HepG2 (cell line): ENCODE measurements at regions not wholly inside any gene's neighbourhood (a gene's known extent, or its start where the extent isn't known, plus 50 kb on each side); places are given as distances from the start of the nearest gene placed in this dataset.

ENCODE experiments used
- AFF4 ChIP-seq: sonication (generic); formaldehyde crosslinking; IDR thresholded peaks from 2 replicates; pipeline ENCODE4 v1.4.0; 2020; ENCODE audit warnings: missing genetic modification reagents
- ELF4 ChIP-seq: sonication (generic); formaldehyde crosslinking; IDR thresholded peaks from 2 replicates; pipeline ENCODE4 v1.5.0; 2020; ENCODE audit warnings: missing genetic modification reagents, mild to moderate bottlenecking, moderate library complexity, borderline replicate concordance
- GATAD2A ChIP-seq: IDR thresholded peaks from 2 replicates; pipeline ENCODE4 v1.6.1; 2016
- GTF3A ChIP-seq: sonication (generic); formaldehyde crosslinking; conservative IDR thresholded peaks from 2 replicates; pipeline ENCODE4 v1.4.0; 2020; ENCODE audit warnings: mild to moderate bottlenecking, missing genetic modification reagents
- HDAC2 ChIP-seq: sonication (generic); formaldehyde crosslinking; IDR thresholded peaks from 2 replicates; pipeline ENCODE4 v1.4.0; 2020; ENCODE audit warnings: missing genetic modification reagents
- IRF2 ChIP-seq: IDR thresholded peaks from 2 replicates; pipeline ENCODE4 v1.6.1; 2018; ENCODE audit warnings: missing genetic modification reagents, missing compliant biosample characterization
- MAZ ChIP-seq, 2 experiments: sonication (generic) in 1 of 2; formaldehyde crosslinking in 1 of 2; IDR thresholded peaks; 2 replicates each; pipeline versions ENCODE4 v1.5.0 to v1.6.1; 2012 to 2020; ENCODE audit warnings: low read depth in 2 of 2, mild to moderate bottlenecking in 2 of 2, borderline replicate concordance in 1 of 2, improper control_type of control experiment in 1 of 2, low read length in 1 of 2, missing genetic modification reagents in 1 of 2, moderate library complexity in 1 of 2
- MLX ChIP-seq: IDR thresholded peaks from 2 replicates; pipeline ENCODE4 v1.6.1; 2016
- MTF1 ChIP-seq: sonication (generic); formaldehyde crosslinking; IDR thresholded peaks from 2 replicates; pipeline ENCODE4 v1.5.0; 2020; ENCODE audit warnings: missing genetic modification reagents
- NR0B2 ChIP-seq: sonication (generic); formaldehyde crosslinking; IDR thresholded peaks from 2 replicates; pipeline ENCODE4 v1.4.0; 2020; ENCODE audit warnings: mild to moderate bottlenecking, missing genetic modification reagents
- PHF20 ChIP-seq: sonication (generic); formaldehyde crosslinking; IDR thresholded peaks from 2 replicates; pipeline ENCODE4 v1.5.0; 2020; ENCODE audit warnings: mild to moderate bottlenecking, missing genetic modification reagents
- RARG ChIP-seq: sonication (generic); formaldehyde crosslinking; IDR thresholded peaks from 2 replicates; pipeline ENCODE4 v1.4.0; 2020; ENCODE audit warnings: low read depth, mild to moderate bottlenecking, missing genetic modification reagents
- SP5 ChIP-seq: IDR thresholded peaks from 2 replicates; pipeline ENCODE4 v1.6.1; 2016; ENCODE audit warnings: low read depth, borderline replicate concordance
- TEAD2 ChIP-seq: sonication (generic); formaldehyde crosslinking; IDR thresholded peaks from 2 replicates; pipeline ENCODE4 v1.9.0; 2021; ENCODE audit warnings: missing genetic modification reagents
- ZNF275 ChIP-seq: sonication (generic); formaldehyde crosslinking; IDR thresholded peaks from 2 replicates; pipeline ENCODE4 v1.8.0; 2022; ENCODE audit warnings: missing genetic modification reagents, mild to moderate bottlenecking, inconsistent platforms, borderline replicate concordance
- ZNF432 ChIP-seq: sonication (generic); formaldehyde crosslinking; IDR thresholded peaks from 2 replicates; pipeline ENCODE4 v1.5.0; 2020; ENCODE audit warnings: missing genetic modification reagents, mild to moderate bottlenecking, borderline replicate concordance
- ZNF552 ChIP-seq: sonication (generic); formaldehyde crosslinking; IDR thresholded peaks from 2 replicates; pipeline ENCODE4 v1.9.0; 2022; ENCODE audit warnings: missing genetic modification reagents, mild to moderate bottlenecking, borderline replicate concordance
- ZNF569 ChIP-seq: sonication (generic); formaldehyde crosslinking; IDR thresholded peaks from 2 replicates; pipeline ENCODE4 v1.5.0; 2020; ENCODE audit warnings: mild to moderate bottlenecking, missing genetic modification reagents, moderate library complexity, borderline replicate concordance
- ZNF672 ChIP-seq: sonication (generic); formaldehyde crosslinking; IDR thresholded peaks from 2 replicates; pipeline ENCODE4 v1.8.1; 2022; ENCODE audit warnings: missing genetic modification reagents
- ZSCAN21 ChIP-seq: sonication (generic); formaldehyde crosslinking; IDR thresholded peaks from 2 replicates; pipeline ENCODE4 v1.8.0; 2022; ENCODE audit warnings: mild to moderate bottlenecking, missing genetic modification reagents, moderate library complexity, borderline replicate concordance
- TF ChIP-seq, protein P1 (sequence below): sonication (generic); formaldehyde crosslinking; IDR thresholded peaks from 2 replicates; pipeline ENCODE4 v1.8.1; 2023; ENCODE audit warnings: mild to moderate bottlenecking, missing genetic modification reagents

GRCh38 chr3:194069421-194070219 is 66.3 kb upstream of the HES1 start (continued):
- TF ChIP-seq IRF2 (CRISPR knock-in tag) (no peak), SP5 (CRISPR knock-in tag) (peak; percentile 28; the same call in 1 of the 2 replicates), ZNF672 (CRISPR knock-in tag) (no peak), ZSCAN21 (CRISPR knock-in tag) (no peak), MLX (CRISPR knock-in tag) (no peak), GTF3A (no peak), MAZ (IDR thresholded peaks at IDR 0.05; ENCODE audit: borderline replicate concordance, low read depth, low read length) (no peak), MAZ (CRISPR knock-in tag; IDR thresholded peaks at IDR 0.05; ENCODE audit: low read depth) (no peak), ZNF432 (CRISPR knock-in tag) (no peak), TEAD2 (no peak), GATAD2A (CRISPR knock-in tag) (peak; percentile 96), ZNF552 (CRISPR knock-in tag) (no peak), HDAC2 (peak; percentile 77), MTF1 (CRISPR knock-in tag) (no peak), AFF4 (CRISPR knock-in tag) (no peak), ELF4 (no peak), PHF20 (CRISPR knock-in tag) (no peak), ZNF275 (CRISPR knock-in tag) (no peak), RARG (no peak), NR0B2 (CRISPR knock-in tag) (no peak), ZNF569 (CRISPR knock-in tag) (no peak)
- TF ChIP-seq, protein P1, sequence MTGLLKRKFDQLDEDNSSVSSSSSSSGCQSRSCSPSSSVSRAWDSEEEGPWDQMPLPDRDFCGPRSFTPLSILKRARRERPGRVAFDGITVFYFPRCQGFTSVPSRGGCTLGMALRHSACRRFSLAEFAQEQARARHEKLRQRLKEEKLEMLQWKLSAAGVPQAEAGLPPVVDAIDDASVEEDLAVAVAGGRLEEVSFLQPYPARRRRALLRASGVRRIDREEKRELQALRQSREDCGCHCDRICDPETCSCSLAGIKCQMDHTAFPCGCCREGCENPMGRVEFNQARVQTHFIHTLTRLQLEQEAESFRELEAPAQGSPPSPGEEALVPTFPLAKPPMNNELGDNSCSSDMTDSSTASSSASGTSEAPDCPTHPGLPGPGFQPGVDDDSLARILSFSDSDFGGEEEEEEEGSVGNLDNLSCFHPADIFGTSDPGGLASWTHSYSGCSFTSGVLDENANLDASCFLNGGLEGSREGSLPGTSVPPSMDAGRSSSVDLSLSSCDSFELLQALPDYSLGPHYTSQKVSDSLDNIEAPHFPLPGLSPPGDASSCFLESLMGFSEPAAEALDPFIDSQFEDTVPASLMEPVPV (CRISPR knock-in tag), result no peak
